PC-9 (cell line): ENCODE measurements at regions not wholly inside any gene's neighbourhood (a gene's known extent, or its start where the extent isn't known, plus 50 kb on each side); places are given as distances from the start of the nearest gene placed in this dataset.

Experiments used
- CTCF ChIP-seq: fragments of 200-600 bp; sonication (generic); conservative IDR thresholded peaks from 2 replicates; pipeline ENCODE4 v1.6.1; 2017; ENCODE audit warnings: mixed run types, antibody characterized with exemption, mild to moderate bottlenecking, moderate library complexity
- EZH2 ChIP-seq: fragments of 200-600 bp; sonication (generic); IDR thresholded peaks from 2 replicates; pipeline ENCODE4 v1.8.0; 2017; ENCODE audit warnings: antibody characterized with exemption, low read depth

- TF ChIP-seq CTCF, result no peak
- TF ChIP-seq EZH2, result no peak
These were observed 802.7 kb downstream of the RNF144A start for GRCh38 chr2:7719876-7720275.
